NCI-H1092 treated with DMSO at 0.1 percent for 48 hours (cell line): ENCODE measurements at regions not wholly inside any gene's neighbourhood (a gene's known extent, or its start where the extent isn't known, plus 50 kb on each side); places are given as distances from the start of the nearest gene placed in this dataset.

ENCODE experiments used
- DNase-seq: peaks from one replicate; lab custom pipeline; 2025; lab: John Stamatoyannopoulos, UW

DNA sequence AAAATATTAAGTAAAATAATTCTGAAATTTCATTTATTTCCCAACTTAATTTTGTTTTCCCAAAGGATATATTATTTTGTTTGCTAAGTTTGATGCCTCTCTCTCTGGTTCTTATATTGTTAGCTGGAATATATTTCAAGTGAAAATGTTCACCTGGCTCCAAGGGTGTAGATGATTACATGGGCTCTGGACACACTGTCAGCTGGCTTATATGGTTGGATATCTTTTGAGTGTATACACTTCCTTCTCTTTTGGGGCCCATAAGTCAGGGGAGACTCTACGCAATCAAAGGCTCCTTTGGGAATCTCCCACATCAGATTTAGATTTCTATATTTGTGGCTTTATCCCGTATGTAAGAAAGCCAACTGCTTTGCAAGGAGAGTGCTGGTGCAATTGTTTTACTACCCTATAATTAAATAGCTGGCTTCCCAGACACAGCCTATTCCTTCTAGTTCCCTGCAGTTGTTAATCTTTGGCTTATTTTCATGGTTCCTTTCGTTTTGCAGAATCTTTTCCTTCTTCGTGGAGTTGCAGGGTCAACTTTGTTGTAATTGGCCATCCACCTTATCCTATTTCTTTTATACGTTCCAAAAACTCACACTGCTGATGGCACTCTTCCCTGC is 225.7 kb downstream of the DPH6 start:
- DNase-seq: no peak

DNA sequence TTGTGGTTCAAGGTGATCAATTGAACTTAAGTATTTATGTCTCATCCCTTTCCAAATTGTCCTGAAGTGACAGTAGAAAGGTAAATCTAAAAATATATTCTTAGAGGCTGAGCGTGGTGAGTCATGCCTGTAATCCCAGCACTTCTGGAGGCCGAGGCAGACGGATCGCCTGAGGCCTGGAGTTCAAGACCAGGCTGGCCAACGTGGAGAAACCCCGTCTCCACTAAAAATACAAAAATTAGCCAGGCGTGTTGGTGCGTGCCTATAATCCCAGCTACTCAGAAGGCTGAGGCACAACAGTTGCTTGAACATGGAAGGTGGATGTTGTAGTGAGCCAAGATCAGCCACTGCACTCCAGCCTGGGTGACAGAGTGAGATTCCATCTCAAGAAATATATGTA is 226.6 kb downstream of the DPH6 start:
- DNase-seq: no peak

DNA sequence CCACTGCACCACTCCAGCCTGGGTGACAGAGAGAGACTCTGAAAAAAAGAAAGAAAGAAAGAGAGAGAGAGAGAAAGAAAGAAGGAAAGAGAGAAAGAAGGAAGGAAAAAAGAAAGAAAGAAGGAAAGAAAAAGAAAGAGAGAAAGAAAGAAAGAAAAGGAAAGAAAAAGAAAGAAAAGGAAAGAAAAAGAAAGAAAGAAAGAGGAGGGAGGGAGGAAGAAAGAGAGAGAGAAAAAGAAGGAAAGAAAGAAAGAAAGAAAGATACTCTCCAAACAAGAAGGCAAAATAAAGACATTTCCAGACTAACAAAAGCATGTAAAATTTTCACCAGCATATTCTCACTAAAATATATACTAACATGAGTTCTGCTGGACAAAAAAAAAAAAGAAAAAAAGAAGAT is 228.7 kb downstream of the DPH6 start:
- DNase-seq: no peak

DNA sequence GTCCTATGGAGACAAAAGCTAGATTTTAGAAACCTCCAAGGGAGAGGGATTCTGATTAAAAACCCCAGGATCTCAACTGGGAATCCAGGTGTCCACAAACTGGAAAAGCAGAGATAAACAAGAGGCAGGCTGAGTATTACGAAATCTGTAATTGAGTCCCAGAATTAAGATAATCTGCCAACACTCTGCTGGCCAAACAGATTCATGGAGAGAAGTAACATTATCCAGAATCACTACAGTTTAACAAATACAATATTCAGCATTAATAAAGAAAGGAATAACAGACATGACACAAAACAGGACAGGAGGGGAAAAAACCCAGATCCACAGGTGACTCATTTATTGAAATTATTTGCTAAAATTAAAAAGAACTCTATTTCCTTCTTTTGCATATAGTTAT is 227.2 kb upstream of the NANOGP8 start:
- no peak for DNase-seq

DNA sequence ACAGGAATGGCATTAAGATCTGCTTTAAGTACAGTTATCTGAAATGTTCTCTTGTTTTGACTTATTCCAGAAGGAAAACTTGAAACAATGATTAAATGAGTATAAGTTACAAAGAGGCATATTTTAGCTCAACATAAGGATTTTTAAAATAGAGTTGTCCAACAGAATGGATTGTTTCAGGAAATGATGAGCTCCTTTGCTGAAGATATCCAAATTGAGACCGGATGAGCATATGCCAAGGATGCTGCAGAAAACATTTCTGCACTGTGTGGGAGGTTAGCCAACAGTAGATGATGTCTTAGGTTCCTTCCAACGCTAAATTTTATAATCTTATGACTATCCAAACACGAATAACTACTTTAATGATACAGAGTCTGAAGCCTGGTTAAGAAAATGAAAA is 226.5 kb upstream of the NANOGP8 start:
- no peak for DNase-seq

DNA sequence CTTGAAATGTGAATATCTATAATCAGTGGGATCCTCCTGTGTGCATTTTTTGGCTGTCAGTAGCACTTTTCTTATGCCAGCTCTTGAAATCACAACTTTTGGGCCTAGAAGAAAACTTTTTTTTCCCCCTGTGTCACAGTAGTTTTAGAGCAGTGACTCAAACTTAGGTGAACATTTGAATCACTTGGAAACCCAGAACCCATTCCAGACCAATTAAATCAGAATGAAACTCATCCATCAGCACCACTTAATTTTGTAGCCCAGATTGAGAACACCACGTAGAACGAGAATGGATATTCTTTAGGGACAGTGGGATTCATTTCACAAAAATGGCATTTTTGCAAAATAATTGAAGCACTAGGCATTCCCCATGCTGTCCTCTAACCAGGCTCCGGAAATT is 224.8 kb upstream of the NANOGP8 start:
- DNase-seq: no peak

DNA sequence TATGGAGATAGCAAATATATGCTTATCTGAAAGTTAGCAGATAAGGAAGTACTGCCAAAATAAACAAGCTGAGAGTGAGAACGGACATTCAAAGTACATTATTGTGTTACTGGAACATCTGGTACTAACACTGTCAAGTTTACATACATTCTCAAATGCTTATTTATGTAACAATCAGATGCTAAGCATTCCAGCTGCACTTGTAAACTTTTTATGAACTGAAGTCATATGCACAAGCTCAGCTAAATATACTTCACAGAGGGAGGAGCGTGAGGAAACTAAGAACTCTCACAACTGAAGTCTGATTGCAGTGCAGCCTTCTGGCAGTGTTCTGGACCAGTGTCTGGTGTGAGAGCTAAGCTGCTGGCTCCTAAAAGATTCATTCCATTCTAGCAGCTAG is 223.7 kb upstream of the NANOGP8 start:
- peak; percentile 21 for DNase-seq

DNA sequence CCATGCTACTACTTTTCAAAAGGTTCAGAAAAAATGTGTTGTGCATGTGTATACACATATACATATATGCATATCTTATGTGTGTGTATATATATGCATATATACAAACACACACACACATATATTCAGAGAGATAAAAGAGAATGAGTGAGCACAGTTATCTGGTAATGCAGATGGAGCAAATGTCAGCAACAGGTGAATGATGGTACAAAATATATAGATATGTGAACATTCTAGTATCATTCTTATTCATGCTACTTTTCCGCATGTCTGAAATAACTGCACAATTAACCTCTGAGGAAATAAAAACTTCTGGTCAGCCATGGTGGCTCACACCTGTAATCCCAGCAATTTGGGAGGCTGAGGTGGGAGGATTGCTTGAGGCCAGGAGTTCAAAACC is 222.6 kb upstream of the NANOGP8 start:
- no peak for DNase-seq

DNA sequence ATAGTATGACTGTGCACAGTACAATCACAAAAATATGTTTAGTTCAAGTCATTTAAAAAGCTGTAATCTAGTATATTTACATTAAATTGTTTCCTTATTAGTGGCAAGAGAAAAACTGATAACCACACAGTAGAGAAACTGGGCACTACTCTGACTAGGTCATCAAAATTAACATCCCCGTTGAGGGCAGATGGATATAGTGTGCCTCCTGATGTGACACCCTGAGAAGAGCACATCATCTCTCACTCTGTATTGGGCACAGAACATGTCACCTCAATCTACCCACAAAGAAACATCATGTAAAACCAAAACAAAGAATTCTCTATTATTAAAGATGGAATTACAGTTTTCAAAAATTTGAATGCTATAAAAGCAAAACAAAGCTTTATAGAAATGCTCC is 221.9 kb upstream of the NANOGP8 start:
- DNase-seq: no peak

DNA sequence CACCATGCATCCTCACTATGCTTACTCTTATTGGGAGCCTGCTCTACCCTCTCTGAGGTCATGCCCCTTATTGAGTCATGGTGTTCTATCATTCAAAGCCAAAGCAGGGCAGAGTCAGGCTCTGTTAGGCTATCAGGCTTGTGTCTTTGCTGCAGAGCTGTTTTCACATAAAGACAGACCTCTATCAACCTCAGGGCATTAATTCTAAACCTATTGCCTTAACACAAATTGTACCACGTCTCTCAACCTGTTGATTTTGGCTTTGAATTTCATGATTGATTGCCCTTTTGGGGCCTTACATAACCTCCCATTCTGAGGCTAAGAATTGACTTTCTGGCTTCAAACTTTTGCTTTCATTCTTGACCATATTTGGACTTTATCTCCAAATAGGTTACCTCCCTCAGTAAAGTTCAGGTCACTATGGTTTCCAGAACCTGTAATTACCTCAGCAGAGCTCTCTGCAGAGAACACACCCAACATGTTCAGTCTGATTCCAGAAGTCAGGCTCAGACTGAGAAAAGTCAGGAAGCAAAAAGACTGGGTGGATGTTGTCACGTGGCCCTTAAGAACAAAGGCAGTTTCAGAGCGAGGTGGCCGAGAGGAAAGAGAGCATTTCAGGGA is 221.4 kb upstream of the NANOGP8 start:
- DNase-seq: no peak

DNA sequence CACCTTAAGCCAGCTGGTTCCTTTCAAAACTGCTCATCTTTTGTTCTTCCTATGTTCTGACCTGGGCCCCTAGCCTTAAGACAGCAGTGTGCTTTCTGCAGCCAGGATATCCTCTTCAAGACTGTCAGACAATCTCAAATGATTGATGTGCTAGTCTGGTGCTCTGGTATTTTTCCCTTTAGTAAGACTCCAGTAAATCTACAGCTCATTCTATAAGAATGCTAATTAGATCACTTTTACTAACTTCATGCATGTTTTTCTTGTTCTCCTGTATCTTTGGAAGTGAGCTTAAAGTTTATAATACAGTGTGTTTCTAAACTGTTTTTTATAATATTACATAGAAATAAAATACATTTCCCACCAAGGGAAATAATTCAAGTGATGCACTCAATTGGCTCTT is 220.9 kb upstream of the NANOGP8 start:
- no peak for DNase-seq

DNA sequence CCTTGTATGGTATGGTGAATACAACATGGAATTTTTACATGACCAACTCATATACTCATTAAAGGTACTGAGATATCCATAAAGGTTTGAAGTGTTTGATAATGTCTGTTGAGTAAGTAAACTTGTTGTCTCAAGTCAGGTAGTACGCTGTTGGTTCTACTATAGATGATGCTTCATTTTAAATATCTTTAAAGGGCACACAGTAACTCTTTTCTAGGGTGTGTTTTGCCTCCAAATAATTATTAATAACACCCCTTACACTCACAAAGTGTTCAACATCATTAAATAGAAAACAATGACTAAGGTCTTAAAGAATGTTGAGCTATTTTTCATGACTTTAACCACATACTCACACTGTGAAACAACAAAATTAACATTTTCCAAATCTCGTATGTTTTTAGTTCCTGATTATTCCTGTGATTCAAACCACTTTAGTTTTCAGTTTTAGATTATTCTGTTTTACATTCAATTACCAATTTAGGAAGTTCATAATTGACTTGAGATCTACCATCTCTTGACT is 220.0 kb upstream of the NANOGP8 start:
- DNase-seq: no peak

DNA sequence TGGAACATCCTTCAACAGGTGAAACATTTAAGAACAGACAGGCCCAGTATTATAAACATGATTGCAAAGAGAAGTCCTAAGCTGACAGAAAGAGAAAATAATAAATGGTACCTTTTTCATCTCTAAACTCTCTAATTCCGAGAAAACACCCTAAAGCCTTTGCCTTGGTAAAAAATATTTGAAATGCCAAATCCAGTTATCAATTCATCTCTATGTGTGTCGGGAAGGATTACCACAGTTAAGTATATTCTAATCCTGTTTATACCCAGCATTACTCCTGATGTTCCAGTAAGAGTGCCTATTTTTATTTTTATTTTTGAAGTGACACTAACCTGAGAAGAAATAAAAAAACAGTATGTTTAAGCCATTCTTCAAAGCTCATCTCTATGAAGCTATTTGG is 219.3 kb upstream of the NANOGP8 start:
- no peak for DNase-seq

DNA sequence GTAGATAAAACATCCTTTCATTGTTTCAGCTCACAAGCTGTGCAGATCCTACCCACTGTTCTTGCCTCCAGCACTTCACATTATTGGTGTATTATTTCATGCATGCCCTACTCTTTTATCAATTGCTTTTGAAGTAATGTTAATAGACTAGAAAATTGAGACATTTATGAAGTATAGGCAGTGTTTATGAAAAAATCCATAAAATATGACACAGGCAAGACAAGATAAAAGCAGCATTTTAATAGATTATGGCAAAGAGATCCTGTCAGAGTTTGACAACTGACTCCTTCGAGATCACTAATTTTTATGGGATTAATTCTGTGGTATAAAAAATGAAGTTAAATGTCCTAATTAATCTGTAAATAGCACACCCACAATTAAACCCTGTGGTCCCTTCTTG is 217.2 kb upstream of the NANOGP8 start:
- no peak for DNase-seq

DNA sequence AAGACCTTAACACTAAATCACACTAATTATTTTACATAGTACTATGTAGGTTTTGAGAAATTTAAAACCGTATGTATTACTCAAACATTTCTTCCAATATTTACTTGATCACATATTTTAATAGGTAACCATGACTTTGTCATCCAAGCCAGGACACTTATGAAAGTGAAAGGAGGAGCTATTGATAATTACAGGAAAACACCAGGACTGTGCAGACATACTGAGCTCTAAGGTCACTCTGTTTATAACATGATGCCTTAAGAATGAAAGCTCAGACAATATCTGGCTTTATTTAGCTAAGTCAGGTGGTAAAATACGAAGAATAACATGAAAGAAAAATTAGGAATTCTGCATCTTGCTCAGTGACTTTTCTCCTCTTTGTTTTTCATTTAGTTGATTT is 216.0 kb upstream of the NANOGP8 start:
- no peak for DNase-seq

DNA sequence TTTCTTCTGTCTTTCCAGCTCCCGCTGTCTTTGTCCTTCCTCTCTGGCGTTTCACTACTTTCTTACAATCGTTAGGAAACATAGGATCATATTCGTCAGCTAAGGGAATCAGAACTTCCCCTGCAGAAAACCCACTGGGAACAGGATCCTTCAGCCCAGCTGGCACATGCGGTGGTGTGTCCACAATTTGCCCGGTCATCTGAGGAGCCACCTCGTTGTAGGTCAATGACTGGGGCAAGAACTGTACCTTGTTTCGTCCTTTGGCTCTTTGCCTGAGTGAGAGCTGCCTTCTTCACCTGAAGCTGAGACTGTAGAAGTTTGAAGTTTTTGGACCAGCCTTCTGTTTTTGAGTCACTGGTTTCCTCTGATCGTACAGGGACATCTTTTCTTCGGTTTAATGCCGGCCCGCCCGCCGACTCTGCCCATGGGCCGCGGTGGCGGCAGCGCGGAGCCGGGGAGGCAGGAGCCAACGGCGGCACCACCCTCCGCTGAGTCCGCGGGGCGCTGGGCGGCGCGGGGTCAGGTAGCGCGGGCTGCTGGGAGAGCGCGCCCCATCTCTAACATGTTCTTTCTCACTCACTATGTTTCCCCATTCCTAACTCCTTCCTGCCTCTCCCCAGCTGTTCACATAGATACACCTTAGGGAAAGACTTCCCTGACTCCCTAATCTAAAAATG is 214.1 kb upstream of the NANOGP8 start:
- DNase-seq: no peak

DNA sequence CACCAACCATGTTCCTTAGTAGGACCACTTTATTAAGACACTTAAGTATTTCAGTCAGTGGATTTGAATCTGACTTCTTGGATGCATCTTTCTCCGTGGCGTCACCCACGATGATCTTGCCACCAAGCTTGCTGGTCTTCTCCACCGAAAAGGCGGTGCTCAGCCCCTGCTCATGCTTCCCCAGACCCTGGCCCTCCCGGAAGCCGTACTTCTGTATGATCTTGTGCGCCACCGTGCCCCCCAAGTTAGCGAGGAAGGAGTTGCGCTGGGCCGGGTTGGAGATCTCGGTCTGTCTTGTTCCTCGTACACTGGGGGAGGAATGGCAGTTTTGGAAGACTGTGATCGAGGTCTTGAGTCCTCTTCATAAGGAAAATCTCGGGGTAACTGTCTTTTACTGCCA is 213.4 kb upstream of the NANOGP8 start:
- DNase-seq: no peak

DNA sequence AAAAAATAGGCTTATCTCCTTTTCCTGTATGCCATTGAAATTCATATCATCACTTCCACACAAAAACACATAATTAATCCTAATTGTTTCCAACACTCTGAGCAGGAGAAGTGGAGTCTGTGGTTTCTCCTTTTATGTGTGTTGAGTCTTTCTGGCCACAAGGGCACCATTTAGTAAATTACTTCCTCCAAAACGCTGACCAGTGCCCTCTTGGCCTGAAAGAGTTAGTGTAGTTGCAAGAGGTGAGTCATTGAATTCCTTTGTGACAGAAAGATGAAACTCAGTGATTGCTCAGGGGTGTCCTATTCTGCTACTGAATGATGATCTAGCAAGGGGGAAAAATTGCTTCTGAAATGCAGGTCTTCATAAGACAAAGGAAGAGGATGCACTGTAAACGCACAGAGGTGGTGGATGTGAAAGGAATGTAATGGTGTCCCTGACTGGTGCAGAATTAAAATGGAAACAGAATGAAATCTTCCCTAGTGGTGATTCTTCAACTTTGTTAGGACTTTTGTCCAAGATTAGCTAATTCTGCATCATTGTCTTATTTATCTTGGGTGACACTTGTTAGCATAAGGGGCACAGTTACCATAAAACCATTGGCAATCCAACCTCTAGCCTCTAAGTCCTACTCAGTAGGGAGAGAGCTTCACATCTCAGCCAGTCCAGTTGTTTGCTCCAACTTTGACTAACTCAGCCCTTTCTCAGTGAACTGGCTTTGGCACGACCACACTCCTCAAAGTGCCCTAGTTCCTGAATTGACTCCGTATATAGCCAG is 208.4 kb upstream of the NANOGP8 start:
- DNase-seq: no peak

DNA sequence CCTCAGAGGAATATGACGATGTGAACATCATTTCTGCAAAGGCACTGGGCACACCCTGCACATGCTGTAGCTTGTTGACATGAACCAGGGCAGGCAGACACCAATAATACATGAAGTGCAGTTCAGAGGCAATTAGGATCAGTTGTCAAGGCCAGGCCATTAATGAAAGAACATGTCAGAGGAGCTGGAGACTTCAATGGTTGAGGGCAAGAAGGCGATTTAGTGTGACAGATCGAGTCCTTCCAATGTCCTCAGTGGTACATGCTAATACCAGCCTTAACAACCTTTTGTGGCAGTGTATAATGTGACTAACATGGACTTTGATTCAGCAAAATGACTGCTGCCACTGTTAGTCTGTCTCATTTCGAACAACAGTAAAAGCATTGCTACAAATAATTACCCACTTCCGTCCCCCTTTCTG is 205.2 kb upstream of the NANOGP8 start:
- DNase-seq: no peak

DNA sequence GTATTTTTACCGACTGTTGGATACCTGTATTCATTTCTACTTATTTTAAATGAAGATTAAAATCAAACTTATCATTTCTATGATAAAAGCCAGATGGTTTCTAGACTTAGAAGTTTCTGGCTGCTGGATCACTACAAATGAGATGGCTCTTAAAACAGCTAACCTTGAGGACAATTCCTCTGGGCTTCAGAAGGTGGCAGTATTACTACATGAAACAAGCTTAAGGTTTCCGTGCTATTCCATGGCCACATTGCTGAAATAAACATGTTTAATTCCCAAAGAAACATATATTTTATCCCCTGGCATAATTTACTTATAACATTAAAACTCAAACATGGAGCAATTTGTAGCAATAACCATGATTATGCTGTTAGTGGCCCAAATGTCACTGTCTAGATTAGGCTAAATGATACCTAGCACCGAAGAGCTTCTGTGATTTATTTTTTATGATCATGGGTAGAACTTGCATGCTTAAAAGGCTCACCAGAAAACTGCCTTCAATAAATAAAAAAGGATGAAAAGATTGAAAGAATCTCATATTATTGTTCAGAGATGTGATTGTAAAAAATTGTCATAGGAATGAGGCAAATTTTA is 204.0 kb upstream of the NANOGP8 start:
- DNase-seq: peak; percentile 2

DNA sequence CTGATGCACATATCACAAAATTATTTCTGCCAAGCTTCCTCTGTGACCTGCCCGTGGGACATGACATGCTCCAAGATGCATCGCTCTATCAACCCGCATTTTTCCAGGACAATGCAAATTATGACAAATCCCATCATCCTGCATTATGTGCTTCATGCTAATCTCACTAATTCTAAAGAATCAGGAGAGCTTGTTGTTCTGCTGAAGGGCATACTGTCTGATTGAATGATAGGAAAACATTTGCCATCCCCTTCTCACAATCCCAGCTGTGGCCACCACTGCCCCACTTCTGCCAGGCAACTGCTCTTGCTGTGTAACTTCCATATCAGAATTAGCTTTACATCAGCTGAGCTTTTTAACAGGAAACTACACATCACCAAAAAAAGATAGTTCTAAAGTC is 203.5 kb upstream of the NANOGP8 start:
- no peak for DNase-seq

DNA sequence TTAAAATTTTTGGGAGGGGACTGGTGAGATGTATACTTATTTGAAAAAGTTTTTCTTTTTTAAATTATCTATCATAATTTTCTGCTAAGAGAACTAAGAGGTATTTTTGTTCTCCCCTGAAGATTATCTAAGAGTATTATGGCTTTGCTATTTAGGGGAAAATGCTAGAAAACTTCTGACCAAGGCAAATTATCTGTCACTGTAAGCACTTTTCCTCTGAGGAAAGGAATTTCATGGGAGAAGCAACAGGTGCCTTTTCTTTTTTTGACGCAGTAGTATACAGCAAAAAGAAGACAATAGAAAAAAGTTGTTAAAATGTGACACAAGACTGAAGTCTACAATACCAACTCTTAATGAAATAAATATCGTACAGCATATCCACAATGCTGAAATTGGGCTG is 201.6 kb upstream of the NANOGP8 start:
- no peak for DNase-seq
